Naive thymus-derived CD4-positive, alpha-beta T cell (primary cell): ENCODE measurements at regions not wholly inside any gene's neighbourhood (a gene's known extent, or its start where the extent isn't known, plus 50 kb on each side); places are given as distances from the start of the nearest gene placed in this dataset.

Experiments used
- ATAC-seq: fragments of 150-1000 bp; cut with Tn5 transposase; 2 replicates; pipeline ENCODE4 v1.10.0; 2021; ENCODE audit warnings: mild to moderate bottlenecking, moderate library complexity
- CTCF ChIA-PET: fragments of 350-600 bp; sonication (Branson Sonifier 250); formaldehyde crosslinking; loops from one replicate; lab custom pipeline; 2021; ENCODE audit warnings: antibody characterized with exemption; lab: Charles Lee
- POLR2A ChIA-PET: fragments of 350-600 bp; sonication (Branson Sonifier 250); formaldehyde crosslinking; loops from one replicate; lab custom pipeline; 2021; ENCODE audit warnings: antibody characterized with exemption, inconsistent platforms; lab: Charles Lee
- DNase-seq, 9 donors: peaks; one replicate each; pipeline versions ENCODE4 v3.0.0 to v3.0.0-alpha.2; 2020 to 2022; ENCODE audit warnings: mixed read lengths in 1 of 9
- H3K27ac ChIP-seq: one replicate; pipeline ENCODE4 v1.7.0; 2013; ENCODE audit warnings: mild to moderate bottlenecking, low read depth, low read length, moderate library complexity
- H3K27me3 ChIP-seq, 2 donors: one replicate each; pipeline ENCODE4 v1.7.0; 2013; ENCODE audit warnings: low read length in 2 of 2, mild to moderate bottlenecking in 2 of 2, moderate library complexity in 2 of 2; ENCODE audit not compliant: control insufficient read depth in 2 of 2, insufficient read depth in 2 of 2
- H3K36me3 ChIP-seq, 3 experiments: 1 replicate in 2 of 3; 2 replicates in 1 of 3; pipeline ENCODE4 v1.7.0; 2013; ENCODE audit warnings: low read length in 3 of 3, mild to moderate bottlenecking in 3 of 3, moderate library complexity in 1 of 3; ENCODE audit not compliant: insufficient read depth in 3 of 3, control insufficient read depth in 2 of 3
- H3K4me1 ChIP-seq, 2 donors: one replicate each; pipeline ENCODE4 v1.7.0; 2013; ENCODE audit warnings: low read length in 2 of 2, mild to moderate bottlenecking in 2 of 2, moderate library complexity in 1 of 2; ENCODE audit not compliant: control insufficient read depth in 2 of 2, insufficient read depth in 2 of 2
- H3K4me3 ChIP-seq: 2 replicates; pipeline ENCODE4 v1.7.0; 2013; ENCODE audit warnings: mild to moderate bottlenecking, low read length
- H3K9me3 ChIP-seq, 3 experiments: 1 replicate in 2 of 3; 2 replicates in 1 of 3; pipeline ENCODE4 v1.7.0; 2013; ENCODE audit warnings: low read length in 3 of 3; ENCODE audit not compliant: control insufficient read depth in 2 of 3
- H3K27ac Mint-ChIP-seq, 9 donors: one replicate each; pipeline ENCODE4 v1.8.0; 2020 to 2022; ENCODE audit warnings: mixed read lengths in 9 of 9, mild to moderate bottlenecking in 8 of 9, moderate library complexity in 5 of 9, inconsistent platforms in 2 of 9
- H3K27me3 Mint-ChIP-seq, 5 donors: one replicate each; pipeline ENCODE4 v1.8.0; 2021 to 2022; ENCODE audit warnings: mixed read lengths in 5 of 5, mild to moderate bottlenecking in 1 of 5
- H3K36me3 Mint-ChIP-seq, 5 donors: one replicate each; pipeline ENCODE4 v1.8.0; 2020 to 2022; ENCODE audit warnings: mixed read lengths in 5 of 5, mild to moderate bottlenecking in 3 of 5, inconsistent platforms in 1 of 5
- H3K4me1 Mint-ChIP-seq, 7 donors: one replicate each; pipeline ENCODE4 v1.8.0; 2020 to 2022; ENCODE audit warnings: mixed read lengths in 7 of 7, mild to moderate bottlenecking in 3 of 7, inconsistent platforms in 1 of 7
- H3K4me3 Mint-ChIP-seq, 10 donors: one replicate each; pipeline ENCODE4 v1.8.0; 2020 to 2022; ENCODE audit warnings: mild to moderate bottlenecking in 10 of 10, mixed read lengths in 10 of 10, moderate library complexity in 6 of 10, inconsistent platforms in 2 of 10
- H3K9me3 Mint-ChIP-seq, 11 donors: one replicate each; pipeline ENCODE4 v1.8.0; 2020 to 2022; ENCODE audit warnings: mixed read lengths in 11 of 11, mild to moderate bottlenecking in 4 of 11, inconsistent platforms in 1 of 11, moderate library complexity in 1 of 11
- intact Hi-C, 2 donors: fragments of 100-400 bp; cut with micrococcal nuclease; formaldehyde crosslinking; loops; one replicate each; pipeline ENCODE4 v1.15.1; 2023

GRCh38 chr3:21067031-21067813 is 683.8 kb downstream of the ZNF385D start:
- ChIA-PET POLR2A (no interaction called here), CTCF (no interaction called here)
- no peak overlapping the region for H3K4me3 ChIP-seq
- no peaks in the 10 kb centered on the region for H3K9me3 ChIP-seq
- H3K36me3 ChIP-seq: no peaks in the 10 kb centered on the region
- Mint-ChIP-seq H3K27ac (no peak overlapping the region), H3K27me3 (no peaks in the 10 kb centered on the region), H3K4me3 (no peak overlapping the region), H3K4me1 (no peaks in the 10 kb centered on the region), H3K9me3 (peaks cover 3 to 28% (median 10%) of the 10 kb centered on the region in 11 donors), H3K36me3 (no peaks in the 10 kb centered on the region)
- DNase-seq (no peak), ATAC-seq (no peak)
- intact Hi-C loops: no loop called here
- H3K27me3 ChIP-seq: no peaks in the 10 kb centered on the region
- H3K4me1 ChIP-seq: no peaks in the 10 kb centered on the region
- H3K27ac ChIP-seq: no peak overlapping the region

DNA sequence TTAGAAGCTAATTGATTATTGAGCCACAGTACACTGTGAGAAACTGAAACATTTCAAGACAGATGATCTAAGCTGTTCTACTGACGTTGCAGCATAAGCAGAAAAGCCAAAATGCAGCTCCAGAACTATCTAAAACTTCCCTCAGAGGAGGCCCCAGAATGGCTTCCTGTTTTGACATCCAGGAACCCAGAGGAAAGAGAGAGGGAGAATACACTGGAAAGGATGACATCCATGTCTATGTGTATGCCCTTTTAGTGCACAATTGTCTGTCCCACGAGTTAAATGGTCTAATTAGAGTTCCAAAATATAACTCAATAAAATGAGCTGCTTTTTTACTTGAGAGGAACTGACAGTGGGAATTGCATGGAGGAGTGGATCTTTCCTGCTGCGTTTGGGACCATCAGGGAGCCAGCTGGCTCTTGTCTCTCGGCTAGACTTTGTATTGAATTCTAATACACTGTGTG is 688.1 kb downstream of the ZNF385D start:
- Histone ChIP-seq H3K4me3 (no peak overlapping the region), H3K36me3 (no peaks in the 10 kb centered on the region), H3K4me1 (no peaks in the 10 kb centered on the region), H3K27ac (no peak overlapping the region), H3K9me3 (no peaks in the 10 kb centered on the region), H3K27me3 (no peaks in the 10 kb centered on the region)
- Mint-ChIP-seq H3K4me1 (no peaks in the 10 kb centered on the region), H3K4me3 (no peak overlapping the region), H3K9me3 (peaks cover 0 to 10% (median 1%) of the 10 kb centered on the region in 11 donors), H3K27ac (no peak overlapping the region), H3K36me3 (no peaks in the 10 kb centered on the region), H3K27me3 (no peaks in the 10 kb centered on the region)
- intact Hi-C loops: no loop called here
- DNase-seq (no peak), ATAC-seq (no peak)
- ChIA-PET POLR2A (no interaction called here), CTCF (interaction anchor here (0.5 kb wide), 1 partner anchor 539 kb away, joined by 3 read pairs; no protein-coding TSS in a partner anchor)

DNA sequence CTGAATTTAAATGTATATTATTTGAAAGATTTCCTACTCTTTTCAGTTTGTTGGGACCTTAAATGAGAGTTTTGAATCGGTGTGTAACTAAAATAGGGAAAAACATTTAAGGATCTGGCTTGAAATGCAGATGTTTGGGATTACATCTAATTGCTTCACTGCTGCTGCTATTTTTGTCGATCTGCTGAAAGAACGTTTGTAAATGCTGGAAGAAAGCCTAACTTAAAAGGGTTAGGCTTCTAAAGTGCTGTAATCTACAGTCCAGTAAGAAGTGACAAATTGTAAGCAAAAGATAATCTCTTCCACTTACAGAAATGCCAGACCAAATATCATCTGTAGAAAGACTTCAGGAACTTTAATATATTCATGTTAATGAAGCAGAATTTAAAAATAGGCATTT is 691.6 kb downstream of the ZNF385D start:
- CTCF ChIA-PET: no interaction called here
- no peak overlapping the region for H3K27ac Mint-ChIP-seq
- intact Hi-C loops: no loop called here
- Histone ChIP-seq H3K4me1 (no peaks in the 10 kb centered on the region), H3K27ac (no peak overlapping the region), H3K27me3 (no peaks in the 10 kb centered on the region), H3K4me3 (no peak overlapping the region), H3K36me3 (no peaks in the 10 kb centered on the region), H3K9me3 (no peaks in the 10 kb centered on the region)
- H3K27me3 Mint-ChIP-seq: no peaks in the 10 kb centered on the region
- H3K4me1 Mint-ChIP-seq: no peaks in the 10 kb centered on the region
- no peak for DNase-seq
- POLR2A ChIA-PET: no interaction called here
- ATAC-seq: no peak
- H3K36me3 Mint-ChIP-seq: no peaks in the 10 kb centered on the region
- peaks cover 0 to 13% (median 3%) of the 10 kb centered on the region in 11 donors for H3K9me3 Mint-ChIP-seq
- no peak overlapping the region for H3K4me3 Mint-ChIP-seq

- no peaks in the 10 kb centered on the region for H3K27me3 ChIP-seq
- no peak for DNase-seq
- ChIA-PET CTCF (no interaction called here), POLR2A (no interaction called here)
- Mint-ChIP-seq H3K27me3 (no peaks in the 10 kb centered on the region), H3K27ac (no peak overlapping the region), H3K4me1 (no peaks in the 10 kb centered on the region), H3K4me3 (no peak overlapping the region), H3K36me3 (no peaks in the 10 kb centered on the region), H3K9me3 (peaks cover 0 to 24% (median 6%) of the 10 kb centered on the region in 11 donors)
- H3K4me1 ChIP-seq: no peaks in the 10 kb centered on the region
- H3K36me3 ChIP-seq: no peaks in the 10 kb centered on the region
- no peak overlapping the region for H3K4me3 ChIP-seq
- H3K9me3 ChIP-seq: no peaks in the 10 kb centered on the region
- H3K27ac ChIP-seq: no peak overlapping the region
- intact Hi-C loops: no loop called here
- no peak for ATAC-seq
Measured at GRCh38 chr3:21056293-21056692, 694.7 kb downstream of the ZNF385D start.

DNA sequence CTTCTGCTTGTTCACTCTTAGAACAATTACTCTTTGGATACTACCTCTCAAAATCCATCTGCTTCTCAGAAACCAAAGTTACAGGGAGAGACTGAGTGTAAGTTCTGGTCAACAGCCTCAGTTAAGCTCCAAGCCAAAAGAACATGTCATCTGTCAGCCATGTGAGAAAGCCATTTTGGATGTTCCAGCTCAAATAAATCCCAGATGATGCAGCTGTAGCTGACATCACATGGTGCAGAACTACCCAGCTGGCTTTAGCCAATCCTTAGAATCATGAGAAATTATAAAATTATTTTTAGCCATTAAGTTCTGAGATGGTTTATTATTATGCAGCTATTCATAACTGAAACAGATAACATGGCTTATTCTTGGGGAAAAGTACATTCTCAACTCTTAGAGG is 696.0 kb downstream of the ZNF385D start:
- Histone ChIP-seq H3K36me3 (no peaks in the 10 kb centered on the region), H3K27ac (no peak overlapping the region), H3K27me3 (no peaks in the 10 kb centered on the region), H3K9me3 (no peaks in the 10 kb centered on the region), H3K4me1 (no peaks in the 10 kb centered on the region), H3K4me3 (no peak overlapping the region)
- Mint-ChIP-seq H3K27me3 (no peaks in the 10 kb centered on the region), H3K9me3 (peaks cover 0 to 30% (median 7%) of the 10 kb centered on the region in 11 donors), H3K4me1 (no peaks in the 10 kb centered on the region), H3K27ac (no peak overlapping the region), H3K4me3 (no peak overlapping the region), H3K36me3 (no peaks in the 10 kb centered on the region)
- CTCF ChIA-PET: no interaction called here
- ATAC-seq: no peak
- intact Hi-C loops: no loop called here
- DNase-seq: no peak
- POLR2A ChIA-PET: no interaction called here

GRCh38 chr3:21054064-21054463 is 696.9 kb downstream of the ZNF385D start:
- ATAC-seq (no peak), DNase-seq (no peak)
- no peaks in the 10 kb centered on the region for H3K9me3 ChIP-seq
- no peaks in the 10 kb centered on the region for H3K36me3 ChIP-seq
- no peak overlapping the region for H3K4me3 Mint-ChIP-seq
- intact Hi-C loops: no loop called here
- no peak overlapping the region for H3K27ac Mint-ChIP-seq
- H3K4me1 ChIP-seq: no peaks in the 10 kb centered on the region
- H3K27ac ChIP-seq: no peak overlapping the region
- H3K4me1 Mint-ChIP-seq: no peaks in the 10 kb centered on the region
- POLR2A ChIA-PET: no interaction called here
- no peaks in the 10 kb centered on the region for H3K36me3 Mint-ChIP-seq
- H3K27me3 Mint-ChIP-seq: no peaks in the 10 kb centered on the region
- H3K9me3 Mint-ChIP-seq: peaks cover 0 to 26% (median 7%) of the 10 kb centered on the region in 11 donors
- H3K4me3 ChIP-seq: no peak overlapping the region
- H3K27me3 ChIP-seq: no peaks in the 10 kb centered on the region
- CTCF ChIA-PET: no interaction called here
